Dendritic cell treated with granulocyte-macrophage colony-stimulating factor and Interleukin-4, amounts not matched to agents 40 ng/mL and 50 ng/mL, for 4 days (primary cell): ENCODE measurements at regions not wholly inside any gene's neighbourhood (a gene's known extent, or its start where the extent isn't known, plus 50 kb on each side); places are given as distances from the start of the nearest gene placed in this dataset.

Experiments
- H3K27ac Mint-ChIP-seq: one replicate; pipeline ENCODE4 v1.8.0; 2022; ENCODE audit warnings: mild to moderate bottlenecking, mixed read lengths
- H3K27me3 Mint-ChIP-seq: one replicate; pipeline ENCODE4 v1.8.0; 2022; ENCODE audit warnings: mild to moderate bottlenecking, mixed read lengths
- H3K36me3 Mint-ChIP-seq: one replicate; pipeline ENCODE4 v1.8.0; 2022; ENCODE audit warnings: low read depth, mixed read lengths
- H3K4me1 Mint-ChIP-seq: one replicate; pipeline ENCODE4 v1.8.0; 2022; ENCODE audit warnings: low read depth, mixed read lengths
- H3K4me3 Mint-ChIP-seq: one replicate; pipeline ENCODE4 v1.8.0; 2022; ENCODE audit warnings: mild to moderate bottlenecking, moderate library complexity, mixed read lengths
- H3K9me3 Mint-ChIP-seq: one replicate; pipeline ENCODE4 v1.8.0; 2022; ENCODE audit warnings: mixed read lengths
- intact Hi-C: fragments of 100-400 bp; cut with micrococcal nuclease; formaldehyde crosslinking; loops from one replicate; pipeline ENCODE4 v1.15.0; 2022

GRCh38 chr1:172883844-172884243 is 166.9 kb downstream of the TNFSF18 start:
- peaks cover 3% of the 10 kb centered on the region for H3K27me3 Mint-ChIP-seq
- no peaks in the 10 kb centered on the region for H3K36me3 Mint-ChIP-seq
- no peak overlapping the region for H3K27ac Mint-ChIP-seq
- H3K9me3 Mint-ChIP-seq, result no peaks in the 10 kb centered on the region
- no peak overlapping the region for H3K4me3 Mint-ChIP-seq
- H3K4me1 Mint-ChIP-seq, result peaks cover 13% of the 10 kb centered on the region
- intact Hi-C loops, result no loop called here

GRCh38 chr1:172885411-172885810 is 165.3 kb downstream of the TNFSF18 start:
- H3K36me3 Mint-ChIP-seq, result no peaks in the 10 kb centered on the region
- H3K27me3 Mint-ChIP-seq, result peaks cover 3% of the 10 kb centered on the region
- intact Hi-C loops, result no loop called here
- H3K9me3 Mint-ChIP-seq, result no peaks in the 10 kb centered on the region
- H3K27ac Mint-ChIP-seq, result no peak overlapping the region
- H3K4me3 Mint-ChIP-seq, result no peak overlapping the region
- H3K4me1 Mint-ChIP-seq, result peaks cover 13% of the 10 kb centered on the region

- no peak overlapping the region for H3K4me3 Mint-ChIP-seq
- H3K4me1 Mint-ChIP-seq, result peaks cover 13% of the 10 kb centered on the region
- no peaks in the 10 kb centered on the region for H3K36me3 Mint-ChIP-seq
- intact Hi-C loops, result no loop called here
- peaks cover 3% of the 10 kb centered on the region for H3K27me3 Mint-ChIP-seq
- H3K9me3 Mint-ChIP-seq, result no peaks in the 10 kb centered on the region
- H3K27ac Mint-ChIP-seq, result no peak overlapping the region
Observed at GRCh38 chr1:172885971-172886370, 164.8 kb downstream of the TNFSF18 start.

GRCh38 chr1:172887162-172887561 is 163.6 kb downstream of the TNFSF18 start:
- Mint-ChIP-seq H3K4me3 (no peak overlapping the region), H3K4me1 (peaks cover 13% of the 10 kb centered on the region), H3K9me3 (no peaks in the 10 kb centered on the region), H3K27me3 (no peaks in the 10 kb centered on the region), H3K27ac (no peak overlapping the region), H3K36me3 (no peaks in the 10 kb centered on the region)
- intact Hi-C loops, result no loop called here

- no peak overlapping the region for H3K4me3 Mint-ChIP-seq
- peaks cover 6% of the 10 kb centered on the region for H3K4me1 Mint-ChIP-seq
- H3K27me3 Mint-ChIP-seq, result no peaks in the 10 kb centered on the region
- intact Hi-C loops, result no loop called here
- H3K27ac Mint-ChIP-seq, result no peak overlapping the region
- no peaks in the 10 kb centered on the region for H3K36me3 Mint-ChIP-seq
- no peaks in the 10 kb centered on the region for H3K9me3 Mint-ChIP-seq
Observed at GRCh38 chr1:172893146-172893841, 157.4 kb downstream of the TNFSF18 start.

- H3K4me1 Mint-ChIP-seq, result peaks cover 15% of the 10 kb centered on the region
- H3K27me3 Mint-ChIP-seq, result no peaks in the 10 kb centered on the region
- H3K36me3 Mint-ChIP-seq, result no peaks in the 10 kb centered on the region
- H3K9me3 Mint-ChIP-seq, result no peaks in the 10 kb centered on the region
- no peak overlapping the region for H3K27ac Mint-ChIP-seq
- intact Hi-C loops, result no loop called here
- no peak overlapping the region for H3K4me3 Mint-ChIP-seq
Observed at GRCh38 chr1:172894349-172895049, 156.2 kb downstream of the TNFSF18 start.

- Mint-ChIP-seq H3K4me1 (peaks cover 20% of the 10 kb centered on the region), H3K4me3 (no peak overlapping the region), H3K27ac (no peak overlapping the region), H3K27me3 (no peaks in the 10 kb centered on the region), H3K9me3 (no peaks in the 10 kb centered on the region), H3K36me3 (no peaks in the 10 kb centered on the region)
- intact Hi-C loops, result no loop called here
Observed at GRCh38 chr1:172895050-172895460, 155.7 kb downstream of the TNFSF18 start.

GRCh38 chr1:172895761-172896160 is 155.0 kb downstream of the TNFSF18 start:
- Mint-ChIP-seq H3K27ac (no peak overlapping the region), H3K36me3 (no peaks in the 10 kb centered on the region)
- intact Hi-C loops, result no loop called here

GRCh38 chr1:172897738-172898137 is 153.0 kb downstream of the TNFSF18 start:
- intact Hi-C loops, result no loop called here
- Mint-ChIP-seq H3K27me3 (no peaks in the 10 kb centered on the region), H3K4me3 (no peak overlapping the region), H3K9me3 (no peaks in the 10 kb centered on the region), H3K36me3 (no peaks in the 10 kb centered on the region), H3K27ac (no peak overlapping the region), H3K4me1 (peaks cover 35% of the 10 kb centered on the region)

More at GRCh38 chr1:172895761-172896160, 155.0 kb downstream of the TNFSF18 start:
- H3K4me1 Mint-ChIP-seq, result peaks cover 27% of the 10 kb centered on the region
- no peaks in the 10 kb centered on the region for H3K27me3 Mint-ChIP-seq
- H3K4me3 Mint-ChIP-seq, result no peak overlapping the region
- no peaks in the 10 kb centered on the region for H3K9me3 Mint-ChIP-seq

GRCh38 chr1:172898866-172899265 is 151.9 kb downstream of the TNFSF18 start:
- H3K9me3 Mint-ChIP-seq, result no peaks in the 10 kb centered on the region
- no peak overlapping the region for H3K4me3 Mint-ChIP-seq
- H3K27ac Mint-ChIP-seq, result peak overlapping the region; percentile 87
- H3K27me3 Mint-ChIP-seq, result no peaks in the 10 kb centered on the region
- peaks cover 36% of the 10 kb centered on the region for H3K4me1 Mint-ChIP-seq
- intact Hi-C loops, result no loop called here
- H3K36me3 Mint-ChIP-seq, result no peaks in the 10 kb centered on the region

GRCh38 chr1:172900376-172900997 is 150.3 kb downstream of the TNFSF18 start:
- intact Hi-C loops, result no loop called here
- no peaks in the 10 kb centered on the region for H3K36me3 Mint-ChIP-seq
- H3K4me1 Mint-ChIP-seq, result peaks cover 34% of the 10 kb centered on the region
- peak overlapping the region; percentile 87 for H3K27ac Mint-ChIP-seq
- H3K27me3 Mint-ChIP-seq, result no peaks in the 10 kb centered on the region
- peak overlapping the region; percentile 51 for H3K4me3 Mint-ChIP-seq
- H3K9me3 Mint-ChIP-seq, result no peaks in the 10 kb centered on the region

GRCh38 chr1:172902200-172902599 is 148.5 kb downstream of the TNFSF18 start:
- no peaks in the 10 kb centered on the region for H3K9me3 Mint-ChIP-seq
- H3K27me3 Mint-ChIP-seq, result no peaks in the 10 kb centered on the region
- H3K4me3 Mint-ChIP-seq, result no peak overlapping the region
- H3K4me1 Mint-ChIP-seq, result peaks cover 34% of the 10 kb centered on the region
- H3K27ac Mint-ChIP-seq, result no peak overlapping the region
- H3K36me3 Mint-ChIP-seq, result no peaks in the 10 kb centered on the region
- intact Hi-C loops, result no loop called here

GRCh38 chr1:172902861-172903381 is 147.8 kb downstream of the TNFSF18 start:
- intact Hi-C loops, result no loop called here
- Mint-ChIP-seq H3K27me3 (no peaks in the 10 kb centered on the region), H3K9me3 (no peaks in the 10 kb centered on the region), H3K4me1 (peaks cover 34% of the 10 kb centered on the region), H3K4me3 (no peak overlapping the region), H3K27ac (no peak overlapping the region), H3K36me3 (no peaks in the 10 kb centered on the region)

- Mint-ChIP-seq H3K27me3 (no peaks in the 10 kb centered on the region), H3K4me1 (peaks cover 33% of the 10 kb centered on the region), H3K9me3 (no peaks in the 10 kb centered on the region), H3K4me3 (no peak overlapping the region), H3K27ac (peak overlapping the region; percentile 20), H3K36me3 (no peaks in the 10 kb centered on the region)
- intact Hi-C loops, result no loop called here
Observed at GRCh38 chr1:172903581-172904220, 147.0 kb downstream of the TNFSF18 start.
